ENCODE measurements at regions not wholly inside any gene's neighbourhood (a gene's known extent, or its start where the extent isn't known, plus 50 kb on each side); places are given as distances from the start of the nearest gene placed in this dataset.
"Not testable (repeated sequence)": the region's sequence is repeated elsewhere in the genome, so short reads cannot be mapped to it uniquely, and the experiment has no call there.

GRCh38 chr10:64130152-64130551, 609.0 kb downstream of the REEP3 start:
- DNase-seq, result no peak

GRCh38 chr10:64134676-64135075, 613.5 kb downstream of the REEP3 start:
- no peak for DNase-seq

GRCh38 chr10:64142395-64142794, 621.2 kb downstream of the REEP3 start:
- DNase-seq, result no peak

GRCh38 chr10:64148607-64149006, 627.4 kb downstream of the REEP3 start:
- no peak for DNase-seq

GRCh38 chr10:64156166-64156565, 635.0 kb downstream of the REEP3 start:
- no peak for DNase-seq

GRCh38 chr10:64158551-64158950, 637.4 kb downstream of the REEP3 start:
- no peak for DNase-seq

GRCh38 chr10:64159910-64160872, 639.0 kb downstream of the REEP3 start:
- DNase-seq, result no peak

- DNase-seq, result no peak
Measured at GRCh38 chr10:64170791-64171190, 649.6 kb downstream of the REEP3 start.

GRCh38 chr10:64173826-64174225, 652.6 kb downstream of the REEP3 start:
- DNase-seq, result no peak

- DNase-seq, result no peak
Measured at GRCh38 chr10:64174666-64175255, 653.6 kb downstream of the REEP3 start.

- no peak for DNase-seq
Measured at GRCh38 chr10:64175271-64175962, 654.2 kb downstream of the REEP3 start.

- no peak for DNase-seq
Measured at GRCh38 chr10:64182671-64183070, 661.5 kb downstream of the REEP3 start.

GRCh38 chr10:64191286-64191685, 670.1 kb downstream of the REEP3 start:
- no peak for DNase-seq

- no peak for DNase-seq
Measured at GRCh38 chr10:64196638-64197315, 675.6 kb downstream of the REEP3 start.

GRCh38 chr10:64201936-64202335, 680.7 kb downstream of the REEP3 start:
- DNase-seq, result no peak

- not testable (repeated sequence) for DNase-seq
Measured at GRCh38 chr10:64204504-64204903, 683.3 kb downstream of the REEP3 start.

GRCh38 chr10:64206409-64206808, 685.2 kb downstream of the REEP3 start:
- DNase-seq, result no peak

GRCh38 chr10:64209561-64209960, 688.4 kb downstream of the REEP3 start:
- no peak for DNase-seq

GRCh38 chr10:64210211-64210610, 689.0 kb downstream of the REEP3 start:
- no peak for DNase-seq

GRCh38 chr10:64211466-64211865, 690.3 kb downstream of the REEP3 start:
- no peak for DNase-seq

GRCh38 chr10:64215088-64215487, 693.9 kb downstream of the REEP3 start:
- no peak for DNase-seq

- no peak for DNase-seq
Measured at GRCh38 chr10:64219271-64220025, 698.2 kb downstream of the REEP3 start.
